Heart left ventricle (tissue), 16 donors: ENCODE measurements at regions not wholly inside any gene's neighbourhood (a gene's known extent, or its start where the extent isn't known, plus 50 kb on each side); places are given as distances from the start of the nearest gene placed in this dataset.

Experiments used
- ATAC-seq, 4 donors: fragments of 200-7000 bp; cut with Tn5 transposase; one replicate each; pipeline ENCODE4 v1.9.1; 2020 to 2022; ENCODE audit warnings: moderate library complexity in 4 of 4, mild to moderate bottlenecking in 3 of 4, moderate number of reproducible peaks in 1 of 4
- DNase-seq, 5 donors: peaks; one replicate each; pipeline ENCODE4 v3.0.0-alpha.2; 2020
- H3K27ac ChIP-seq, 12 donors: fragments of 200-600 bp; sonication (generic) in 4 of 12; one replicate each; pipeline versions ENCODE4 v1.5.0 to v1.8.0; 2016 to 2022; ENCODE audit warnings: mild to moderate bottlenecking in 2 of 12
- H3K27me3 ChIP-seq, 9 donors: fragments of 200-600 bp; sonication (generic) in 2 of 9; one replicate each; pipeline versions ENCODE4 v1.5.1 to v1.8.0; 2016 to 2022; ENCODE audit warnings: mild to moderate bottlenecking in 3 of 9
- H3K36me3 ChIP-seq, 9 donors: fragments of 200-600 bp; sonication (generic) in 2 of 9; one replicate each; pipeline versions ENCODE4 v1.5.0 to v1.8.0; 2018 to 2022; ENCODE audit warnings: mild to moderate bottlenecking in 2 of 9
- H3K4me1 ChIP-seq, 12 donors: fragments of 200-600 bp; sonication (generic) in 4 of 12; one replicate each; pipeline versions ENCODE4 v1.5.0 to v1.8.0; 2016 to 2022; ENCODE audit warnings: mild to moderate bottlenecking in 3 of 12
- H3K4me3 ChIP-seq, 12 donors: fragments of 200-600 bp; sonication (generic) in 4 of 12; one replicate each; pipeline versions ENCODE4 v1.5.0 to v1.8.0; 2017 to 2022; ENCODE audit warnings: mild to moderate bottlenecking in 9 of 12, moderate library complexity in 4 of 12
- H3K9me3 ChIP-seq, 12 donors: fragments of 200-600 bp; sonication (generic) in 4 of 12; one replicate each; pipeline versions ENCODE4 v1.5.0 to v1.8.0; 2016 to 2022; ENCODE audit warnings: mild to moderate bottlenecking in 1 of 12
- POLR2A ChIP-seq, 2 donors: fragments of 450-650 bp; IDR thresholded peaks; one replicate each; pipeline ENCODE4 v1.6.1; 2017; ENCODE audit warnings: antibody characterized with exemption in 2 of 2, mild to moderate bottlenecking in 2 of 2, moderate library complexity in 2 of 2
- WGBS, 4 donors: extraction: QIAGEN DNeasy Blood & Tissue Kit in 2 of 4; methylation state at CpG; one replicate each; pipeline versions ENCODE4 v1.1.5 to v1.1.7; 2013 to 2018; 5-methylcytosine and 5-hydroxymethylcytosine counted together
- intact Hi-C, 10 donors: fragments of 100-400 bp; cut with DNase I; formaldehyde crosslinking; loops; one replicate each; pipeline versions ENCODE4 v1.11.1 to v1.14.2; 2022
- TF ChIP-seq, protein P1 (sequence below), 12 donors: fragments of 200-600 bp; sonication (generic) in 4 of 12; IDR thresholded peaks; one replicate each; pipeline versions ENCODE4 v1.5.0 to v1.8.0; 2018 to 2022; ENCODE audit warnings: antibody characterized with exemption in 12 of 12, mild to moderate bottlenecking in 5 of 12
- donor health status: ischemic (EF 13 %, LVEDD 7.1; RV severe dilation, severe dysfunction).
- donor health status: healthy with polysubstance abuse.
- donor health status: DM: no; HTN: yes; CAD: no.
- donor health status: DM: no; HTN: no; CAD: no.
- donor health status: ischemic (EF 25% LVEDD 6.9; RV normal size, moderate dysfunction).
- donor health status: ischemic (EF 25% LVEDD 5.7; RV mildly dilated, moderate dysfunction).
- donor health status: healthy.
- donor health status: DM: yes; HTN: yes; CAD: no.
- donor health status: ischemic (EF 35%, LVEDD 5.7; RV mildly dilated, moderate dysfunction).
- donor health status: nonischemic (EF 11% LVEDD 7.7; RV severe dilation, severe dysfunction).
- donor health status: DM: yes; HTN: yes; CAD: no.
- donor health status: PGD.
- donor health status: ischemic (EF 29% LVEDD 5.4; RV normal size, mild dysfunction).
- donor health status: nonischemic (EF 23%, LVEDD 6.1; RV moderate dilation, normal function).

- intact Hi-C loops = no loop called here
- Histone ChIP-seq H3K36me3 (no peaks in the 10 kb centered on the region), H3K27me3 (no peaks in the 10 kb centered on the region), H3K9me3 (no peaks in the 10 kb centered on the region), H3K27ac (no peak overlapping the region), H3K4me1 (peaks cover 0 to 8% (median 0%) of the 10 kb centered on the region in 12 donors), H3K4me3 (no peak overlapping the region)
- DNase-seq (no peak), ATAC-seq (no peak)
- 92 to 97% (median 95%) methylated on average over 5 of the region's 5 CpGs for WGBS, 4 donors
- TF ChIP-seq, protein P1, sequence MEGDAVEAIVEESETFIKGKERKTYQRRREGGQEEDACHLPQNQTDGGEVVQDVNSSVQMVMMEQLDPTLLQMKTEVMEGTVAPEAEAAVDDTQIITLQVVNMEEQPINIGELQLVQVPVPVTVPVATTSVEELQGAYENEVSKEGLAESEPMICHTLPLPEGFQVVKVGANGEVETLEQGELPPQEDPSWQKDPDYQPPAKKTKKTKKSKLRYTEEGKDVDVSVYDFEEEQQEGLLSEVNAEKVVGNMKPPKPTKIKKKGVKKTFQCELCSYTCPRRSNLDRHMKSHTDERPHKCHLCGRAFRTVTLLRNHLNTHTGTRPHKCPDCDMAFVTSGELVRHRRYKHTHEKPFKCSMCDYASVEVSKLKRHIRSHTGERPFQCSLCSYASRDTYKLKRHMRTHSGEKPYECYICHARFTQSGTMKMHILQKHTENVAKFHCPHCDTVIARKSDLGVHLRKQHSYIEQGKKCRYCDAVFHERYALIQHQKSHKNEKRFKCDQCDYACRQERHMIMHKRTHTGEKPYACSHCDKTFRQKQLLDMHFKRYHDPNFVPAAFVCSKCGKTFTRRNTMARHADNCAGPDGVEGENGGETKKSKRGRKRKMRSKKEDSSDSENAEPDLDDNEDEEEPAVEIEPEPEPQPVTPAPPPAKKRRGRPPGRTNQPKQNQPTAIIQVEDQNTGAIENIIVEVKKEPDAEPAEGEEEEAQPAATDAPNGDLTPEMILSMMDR (IDR thresholded peaks at IDR 0.05) = no peak
- TF ChIP-seq POLR2A (IDR thresholded peaks at IDR 0.05) = no peak
These were observed 182.4 kb downstream of the BACH1 start for GRCh38 chr21:29481081-29481480.

DNA sequence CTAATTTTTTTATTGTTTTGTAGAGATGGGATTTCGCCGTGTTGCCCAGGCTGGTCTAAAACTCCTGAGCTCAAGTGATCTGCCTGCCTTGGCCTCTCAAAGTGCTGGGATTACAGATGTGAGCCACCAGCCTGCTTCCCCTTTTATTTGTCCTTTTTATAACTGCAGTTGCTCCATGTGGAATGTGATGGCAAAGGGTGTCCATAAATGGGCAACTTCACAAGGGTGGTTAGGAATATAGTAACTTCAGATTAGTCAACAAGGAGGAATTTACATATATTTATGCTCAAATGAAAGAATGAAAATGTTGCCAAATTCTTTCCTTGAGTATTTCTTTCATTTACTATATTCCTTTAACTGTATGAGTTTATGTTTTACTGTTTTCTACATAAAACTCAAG lies 182.9 kb downstream of the BACH1 start:
- DNase-seq (no peak), ATAC-seq (no peak)
- Histone ChIP-seq H3K27ac (no peak overlapping the region), H3K4me1 (peaks cover 0 to 8% (median 0%) of the 10 kb centered on the region in 12 donors), H3K4me3 (no peak overlapping the region), H3K9me3 (no peaks in the 10 kb centered on the region), H3K36me3 (no peaks in the 10 kb centered on the region), H3K27me3 (no peaks in the 10 kb centered on the region)
- no peak for TF ChIP-seq POLR2A (IDR thresholded peaks at IDR 0.05)
- TF ChIP-seq, protein P1 (IDR thresholded peaks at IDR 0.05) = no peak
- intact Hi-C loops = no loop called here
- WGBS, 4 donors = 86 to 96% (median 92%) methylated on average over 2 of the region's 2 CpGs

DNA sequence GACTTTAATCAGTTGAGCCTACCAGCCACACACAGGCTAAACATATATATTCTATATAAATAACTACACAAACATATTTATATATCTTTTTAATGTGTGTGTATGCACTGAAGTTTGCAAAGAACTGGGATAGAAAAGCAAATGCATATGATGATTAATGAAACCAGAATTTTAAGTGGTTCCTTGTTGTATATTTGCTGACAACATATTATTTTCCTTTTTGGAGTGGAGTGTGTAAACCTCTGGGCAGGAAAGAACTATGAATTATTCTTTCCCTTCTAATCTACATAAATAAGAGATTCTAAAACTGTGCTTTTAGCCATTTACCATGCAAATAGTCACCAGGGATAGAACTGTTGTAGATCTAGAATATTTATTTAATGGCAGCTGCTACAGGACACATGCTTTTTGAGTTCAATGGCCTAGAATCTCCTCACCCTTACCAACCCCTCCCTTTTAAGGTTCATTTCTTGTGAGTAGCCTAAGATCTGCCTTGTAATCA lies 187.6 kb downstream of the BACH1 start:
- ATAC-seq (no peak), DNase-seq (no peak)
- Histone ChIP-seq H3K27ac (no peak overlapping the region), H3K4me1 (no peaks in the 10 kb centered on the region), H3K27me3 (no peaks in the 10 kb centered on the region), H3K4me3 (no peak overlapping the region), H3K9me3 (no peaks in the 10 kb centered on the region), H3K36me3 (no peaks in the 10 kb centered on the region)
- intact Hi-C loops = no loop called here
- TF ChIP-seq POLR2A (IDR thresholded peaks at IDR 0.05) = no peak
- TF ChIP-seq, protein P1 (IDR thresholded peaks at IDR 0.05) = no peak
